NCI-H2196 treated with DMSO at 0.1 percent for 48 hours (cell line): ENCODE measurements at regions not wholly inside any gene's neighbourhood (a gene's known extent, or its start where the extent isn't known, plus 50 kb on each side); places are given as distances from the start of the nearest gene placed in this dataset.

ENCODE experiments used
- DNase-seq: peaks from one replicate; lab custom pipeline; 2025; ENCODE audit not compliant: unreplicated experiment; lab: John Stamatoyannopoulos, UW

GRCh38 chr7:126378642-126379041 lies 874.1 kb downstream of the GRM8 start:
- no peak for DNase-seq

GRCh38 chr7:126370038-126370668 lies 882.6 kb downstream of the GRM8 start:
- DNase-seq, result no peak

GRCh38 chr7:126362746-126363145 lies 890.0 kb downstream of the GRM8 start:
- DNase-seq, result no peak

- DNase-seq, result no peak
Observed at GRCh38 chr7:126361183-126361582, 891.6 kb downstream of the GRM8 start.

- no peak for DNase-seq
Observed at GRCh38 chr7:126339813-126340212, 912.9 kb downstream of the GRM8 start.

GRCh38 chr7:126305671-126306070 lies 947.1 kb downstream of the GRM8 start:
- DNase-seq, result no peak

GRCh38 chr7:126303926-126304325 lies 948.8 kb downstream of the GRM8 start:
- no peak for DNase-seq

- DNase-seq, result no peak
Observed at GRCh38 chr7:126302639-126303038, 950.1 kb downstream of the GRM8 start.

- DNase-seq, result no peak
Observed at GRCh38 chr7:126286317-126286716, 966.4 kb downstream of the GRM8 start.

GRCh38 chr7:126236261-126236660 lies 1016.5 kb downstream of the GRM8 start:
- no peak for DNase-seq

GRCh38 chr7:126228356-126229061 lies 1024.2 kb downstream of the GRM8 start:
- DNase-seq, result no peak

GRCh38 chr7:126227643-126228042 lies 1025.1 kb downstream of the GRM8 start:
- no peak for DNase-seq

GRCh38 chr7:126227055-126227454 lies 1025.7 kb downstream of the GRM8 start:
- DNase-seq, result no peak

- no peak for DNase-seq
Observed at GRCh38 chr7:126223729-126224128, 1029.0 kb downstream of the GRM8 start.

GRCh38 chr7:126222782-126223181 lies 1030.0 kb downstream of the GRM8 start:
- DNase-seq, result no peak

GRCh38 chr7:126215785-126216184 lies 1037.0 kb downstream of the GRM8 start:
- DNase-seq, result no peak

- no peak for DNase-seq
Observed at GRCh38 chr7:126213876-126214275, 1038.9 kb downstream of the GRM8 start.

- DNase-seq, result no peak
Observed at GRCh38 chr7:126211875-126212274, 1040.9 kb downstream of the GRM8 start.

GRCh38 chr7:126210707-126211106 lies 1042.0 kb downstream of the GRM8 start:
- DNase-seq, result no peak

- DNase-seq, result no peak
Observed at GRCh38 chr7:126203185-126203584, 1049.6 kb downstream of the GRM8 start.

- DNase-seq, result no peak
Observed at GRCh38 chr7:126202177-126202576, 1050.6 kb downstream of the GRM8 start.

GRCh38 chr7:126185959-126186580 lies 1066.7 kb downstream of the GRM8 start:
- no peak for DNase-seq
